ENCODE measurements at regions not wholly inside any gene's neighbourhood (a gene's known extent, or its start where the extent isn't known, plus 50 kb on each side); places are given as distances from the start of the nearest gene placed in this dataset.
"Not testable (repeated sequence)": the region's sequence is repeated elsewhere in the genome, so short reads cannot be mapped to it uniquely, and the experiment has no call there.

- H3F3A ChIP-seq (ENCODE audit: low read length, unreplicated experiment); intact Hi-C loops (cut with micrococcal nuclease); H3K79me2 ChIP-seq (ENCODE audit: low read length); H3K27ac ChIP-seq (ENCODE audit: low read length); H3K9me2 ChIP-seq (replicated peaks; ENCODE audit: low read length); CTCF ChIA-PET; POLR2A ChIA-PET (ENCODE audit: unreplicated experiment); H4K20me1 ChIP-seq (ENCODE audit: low read length); H3K27me3 ChIP-seq (ENCODE audit: low read length); DNase-seq; H2AFZ ChIP-seq (ENCODE audit: low read length); BruUV-seq (replicated peaks); H3K4me2 ChIP-seq (ENCODE audit: low read length); H3K9ac ChIP-seq (ENCODE audit: low read length); H3K4me1 ChIP-seq (ENCODE audit: insufficient read depth, low read length); H3K9me3 ChIP-seq (ENCODE audit: low read length); H3K4me3 ChIP-seq (ENCODE audit: low read length); ATAC-seq: not testable (repeated sequence)
- peaks cover 17% of the 10 kb centered on the region for H3K36me3 ChIP-seq (ENCODE audit: low read depth, low read length)
Measured at GRCh38 chr7:66554291-66554690, 74.4 kb upstream of the KCTD7 start.

DNA sequence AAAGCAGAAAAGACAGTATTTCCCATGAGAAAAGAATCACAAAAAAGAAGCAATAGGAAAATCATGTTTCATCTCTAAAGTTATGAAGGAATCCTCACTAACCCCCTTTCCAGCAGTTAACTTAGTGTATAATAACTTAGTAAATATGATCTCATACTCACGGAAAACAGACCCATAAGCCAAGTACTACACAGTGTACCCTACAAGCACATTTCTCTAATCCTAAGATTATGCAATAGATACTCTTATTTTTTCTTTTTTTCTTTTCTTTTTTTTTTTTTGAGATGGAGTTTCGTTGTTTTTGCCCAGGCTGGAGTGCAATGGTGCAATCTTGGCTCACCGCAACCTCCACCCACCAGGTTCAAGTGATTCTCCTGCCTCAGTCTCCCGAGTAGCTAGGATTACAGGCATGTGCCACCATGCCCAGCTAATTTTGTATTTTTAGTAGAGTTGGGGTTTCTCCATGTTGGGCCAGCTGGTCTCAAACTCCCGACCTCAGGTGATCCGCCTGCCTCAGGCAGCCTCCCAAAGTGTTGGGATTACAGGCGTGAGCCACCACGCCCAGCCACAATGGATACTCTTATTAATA is 73.7 kb upstream of the KCTD7 start:
- H3K27ac ChIP-seq (ENCODE audit: low read length); H3K9ac ChIP-seq (ENCODE audit: low read length); H3F3A ChIP-seq (ENCODE audit: low read length, unreplicated experiment); H3K4me2 ChIP-seq (ENCODE audit: low read length); H4K20me1 ChIP-seq (ENCODE audit: low read length); CTCF ChIA-PET; POLR2A ChIA-PET (ENCODE audit: unreplicated experiment); BruUV-seq (replicated peaks); DNase-seq; H3K27me3 ChIP-seq (ENCODE audit: low read length); H2AFZ ChIP-seq (ENCODE audit: low read length); H3K9me3 ChIP-seq (ENCODE audit: low read length); ATAC-seq; H3K9me2 ChIP-seq (replicated peaks; ENCODE audit: low read length); H3K4me3 ChIP-seq (ENCODE audit: low read length); intact Hi-C loops (cut with micrococcal nuclease); H3K4me1 ChIP-seq (ENCODE audit: insufficient read depth, low read length); H3K79me2 ChIP-seq (ENCODE audit: low read length): not testable (repeated sequence)
- H3K36me3 ChIP-seq (ENCODE audit: low read depth, low read length), result peaks cover 17% of the 10 kb centered on the region

- H3K4me3 ChIP-seq (ENCODE audit: low read length), result no peak overlapping the region
- no peaks in the 10 kb centered on the region for H3K9me3 ChIP-seq (ENCODE audit: low read length)
- no peaks in the 10 kb centered on the region for H3K27me3 ChIP-seq (ENCODE audit: low read length)
- ChIA-PET POLR2A (ENCODE audit: unreplicated experiment) (no interaction called here), CTCF (no interaction called here)
- ATAC-seq, result no peak
- H3F3A ChIP-seq (ENCODE audit: low read length, unreplicated experiment), result no peaks in the 10 kb centered on the region
- H3K9ac ChIP-seq (ENCODE audit: low read length), result no peak overlapping the region
- H3K27ac ChIP-seq (ENCODE audit: low read length), result no peak overlapping the region
- no peak overlapping the region for H3K4me2 ChIP-seq (ENCODE audit: low read length)
- intact Hi-C loops (cut with micrococcal nuclease), result no loop called here
- no peak overlapping the region for H2AFZ ChIP-seq (ENCODE audit: low read length)
- TF ChIP-seq CTCF (conservative IDR thresholded peaks at IDR 0.05; ENCODE audit: low read depth, low read length) (no peak), EZH2 (IDR thresholded peaks at IDR 0.05; ENCODE audit: low read length, unreplicated experiment) (no peak), EZH2phosphoT487 (IDR thresholded peaks at IDR 0.05; ENCODE audit: borderline replicate concordance, low read length) (no peak)
- H3K36me3 ChIP-seq (ENCODE audit: low read depth, low read length), result peaks cover 17% of the 10 kb centered on the region
- no TSS peak for BruUV-seq (replicated peaks)
- peaks cover 10% of the 10 kb centered on the region for H3K79me2 ChIP-seq (ENCODE audit: low read length)
- H3K4me1 ChIP-seq (ENCODE audit: insufficient read depth, low read length), result peaks cover 5% of the 10 kb centered on the region; the same call in 1 of the 2 replicates
- no peak for DNase-seq
- H4K20me1 ChIP-seq (ENCODE audit: low read length), result peaks cover 3% of the 10 kb centered on the region; the same call in 1 of the 2 replicates
- no peaks in the 10 kb centered on the region for H3K9me2 ChIP-seq (replicated peaks; ENCODE audit: low read length)
Measured at GRCh38 chr7:66556177-66556548, 72.5 kb upstream of the KCTD7 start.
